ENCODE measurements at regions not wholly inside any gene's neighbourhood (a gene's known extent, or its start where the extent isn't known, plus 50 kb on each side); places are given as distances from the start of the nearest gene placed in this dataset.

GRCh38 chr12:30090258-30090657 lies 306.5 kb upstream of the TMTC1 start:
- H3K27ac Mint-ChIP-seq, result no peak overlapping the region
- no peak overlapping the region for H3K4me3 Mint-ChIP-seq
- H3K27me3 Mint-ChIP-seq, result no peaks in the 10 kb centered on the region
- no peaks in the 10 kb centered on the region for H3K4me1 Mint-ChIP-seq
- no peak for DNase-seq
- no peaks in the 10 kb centered on the region for H3K36me3 Mint-ChIP-seq
- CTCF ChIA-PET, result no interaction called here
- H3K9me3 Mint-ChIP-seq, result peaks cover 10% of the 10 kb centered on the region

GRCh38 chr12:30088259-30088995 lies 304.7 kb upstream of the TMTC1 start:
- Mint-ChIP-seq H3K4me3 (no peak overlapping the region), H3K4me1 (no peaks in the 10 kb centered on the region), H3K36me3 (no peaks in the 10 kb centered on the region), H3K9me3 (peaks cover 2% of the 10 kb centered on the region), H3K27me3 (no peaks in the 10 kb centered on the region), H3K27ac (no peak overlapping the region)
- no peak for DNase-seq
- CTCF ChIA-PET, result no interaction called here

- H3K27ac Mint-ChIP-seq, result no peak overlapping the region
- no peaks in the 10 kb centered on the region for H3K4me1 Mint-ChIP-seq
- no peak overlapping the region for H3K4me3 Mint-ChIP-seq
- no peaks in the 10 kb centered on the region for H3K36me3 Mint-ChIP-seq
- H3K27me3 Mint-ChIP-seq, result no peaks in the 10 kb centered on the region
- CTCF ChIA-PET, result no interaction called here
- H3K9me3 Mint-ChIP-seq, result peaks cover 2% of the 10 kb centered on the region
- DNase-seq, result no peak
Observed at GRCh38 chr12:30082381-30082780, 298.6 kb upstream of the TMTC1 start.

GRCh38 chr12:30074916-30075315 lies 291.2 kb upstream of the TMTC1 start:
- H3K4me1 Mint-ChIP-seq, result no peaks in the 10 kb centered on the region
- no peaks in the 10 kb centered on the region for H3K36me3 Mint-ChIP-seq
- H3K27ac Mint-ChIP-seq, result no peak overlapping the region
- no peak for DNase-seq
- CTCF ChIA-PET, result no interaction called here
- H3K4me3 Mint-ChIP-seq, result no peak overlapping the region
- H3K9me3 Mint-ChIP-seq, result peaks cover 4% of the 10 kb centered on the region
- no peaks in the 10 kb centered on the region for H3K27me3 Mint-ChIP-seq

- Mint-ChIP-seq H3K9me3 (peaks cover 2% of the 10 kb centered on the region), H3K4me1 (no peaks in the 10 kb centered on the region), H3K4me3 (no peak overlapping the region), H3K36me3 (no peaks in the 10 kb centered on the region), H3K27me3 (no peaks in the 10 kb centered on the region), H3K27ac (no peak overlapping the region)
- CTCF ChIA-PET, result no interaction called here
- no peak for DNase-seq
Observed at GRCh38 chr12:30072824-30073223, 289.1 kb upstream of the TMTC1 start.

- H3K4me1 Mint-ChIP-seq, result no peaks in the 10 kb centered on the region
- no peaks in the 10 kb centered on the region for H3K27me3 Mint-ChIP-seq
- no peak overlapping the region for H3K4me3 Mint-ChIP-seq
- no peak overlapping the region for H3K27ac Mint-ChIP-seq
- CTCF ChIA-PET, result no interaction called here
- no peak for DNase-seq
- H3K9me3 Mint-ChIP-seq, result peaks cover 2% of the 10 kb centered on the region
- H3K36me3 Mint-ChIP-seq, result no peaks in the 10 kb centered on the region
Observed at GRCh38 chr12:30067146-30067545, 283.4 kb upstream of the TMTC1 start.

- CTCF ChIA-PET, result no interaction called here
- Mint-ChIP-seq H3K36me3 (no peaks in the 10 kb centered on the region), H3K4me1 (no peaks in the 10 kb centered on the region), H3K9me3 (no peaks in the 10 kb centered on the region), H3K27ac (no peak overlapping the region), H3K4me3 (no peak overlapping the region), H3K27me3 (no peaks in the 10 kb centered on the region)
- DNase-seq, result no peak
Observed at GRCh38 chr12:30064906-30065305, 281.2 kb upstream of the TMTC1 start.

- H3K4me3 Mint-ChIP-seq, result no peak overlapping the region
- no peaks in the 10 kb centered on the region for H3K9me3 Mint-ChIP-seq
- DNase-seq, result no peak
- CTCF ChIA-PET, result no interaction called here
- H3K27me3 Mint-ChIP-seq, result no peaks in the 10 kb centered on the region
- H3K27ac Mint-ChIP-seq, result no peak overlapping the region
- no peaks in the 10 kb centered on the region for H3K36me3 Mint-ChIP-seq
- no peaks in the 10 kb centered on the region for H3K4me1 Mint-ChIP-seq
Observed at GRCh38 chr12:30063435-30063945, 279.7 kb upstream of the TMTC1 start.

- no peaks in the 10 kb centered on the region for H3K36me3 Mint-ChIP-seq
- no peak overlapping the region for H3K4me3 Mint-ChIP-seq
- no peak for DNase-seq
- no peaks in the 10 kb centered on the region for H3K9me3 Mint-ChIP-seq
- no peak overlapping the region for H3K27ac Mint-ChIP-seq
- CTCF ChIA-PET, result no interaction called here
- no peaks in the 10 kb centered on the region for H3K4me1 Mint-ChIP-seq
- H3K27me3 Mint-ChIP-seq, result no peaks in the 10 kb centered on the region
Observed at GRCh38 chr12:30048371-30048770, 264.6 kb upstream of the TMTC1 start.

- no peaks in the 10 kb centered on the region for H3K4me1 Mint-ChIP-seq
- H3K27ac Mint-ChIP-seq, result no peak overlapping the region
- no peaks in the 10 kb centered on the region for H3K27me3 Mint-ChIP-seq
- CTCF ChIA-PET, result no interaction called here
- H3K4me3 Mint-ChIP-seq, result no peak overlapping the region
- no peaks in the 10 kb centered on the region for H3K9me3 Mint-ChIP-seq
- no peaks in the 10 kb centered on the region for H3K36me3 Mint-ChIP-seq
- no peak for DNase-seq
Observed at GRCh38 chr12:30047516-30048254, 263.9 kb upstream of the TMTC1 start.

GRCh38 chr12:30046376-30046775 lies 262.6 kb upstream of the TMTC1 start:
- DNase-seq, result no peak
- Mint-ChIP-seq H3K27me3 (no peaks in the 10 kb centered on the region), H3K4me3 (no peak overlapping the region), H3K9me3 (peaks cover 3% of the 10 kb centered on the region), H3K36me3 (no peaks in the 10 kb centered on the region), H3K27ac (no peak overlapping the region), H3K4me1 (no peaks in the 10 kb centered on the region)
- CTCF ChIA-PET, result interaction anchor here (0.6 kb wide), 1 partner anchor 743 kb away, joined by 3 read pairs; no protein-coding TSS in a partner anchor

- H3K27ac Mint-ChIP-seq, result no peak overlapping the region
- no peaks in the 10 kb centered on the region for H3K27me3 Mint-ChIP-seq
- H3K4me3 Mint-ChIP-seq, result no peak overlapping the region
- no peaks in the 10 kb centered on the region for H3K36me3 Mint-ChIP-seq
- CTCF ChIA-PET, result no interaction called here
- DNase-seq, result no peak
- peaks cover 3% of the 10 kb centered on the region for H3K9me3 Mint-ChIP-seq
- H3K4me1 Mint-ChIP-seq, result no peaks in the 10 kb centered on the region
Observed at GRCh38 chr12:30045171-30045570, 261.4 kb upstream of the TMTC1 start.

- H3K27me3 Mint-ChIP-seq, result no peaks in the 10 kb centered on the region
- no peaks in the 10 kb centered on the region for H3K4me1 Mint-ChIP-seq
- CTCF ChIA-PET, result no interaction called here
- no peaks in the 10 kb centered on the region for H3K36me3 Mint-ChIP-seq
- H3K9me3 Mint-ChIP-seq, result peaks cover 5% of the 10 kb centered on the region
- H3K4me3 Mint-ChIP-seq, result no peak overlapping the region
- DNase-seq, result no peak
- no peak overlapping the region for H3K27ac Mint-ChIP-seq
Observed at GRCh38 chr12:30044206-30044605, 260.5 kb upstream of the TMTC1 start.

GRCh38 chr12:30043151-30043847 lies 259.6 kb upstream of the TMTC1 start:
- no peaks in the 10 kb centered on the region for H3K27me3 Mint-ChIP-seq
- DNase-seq, result no peak
- no peaks in the 10 kb centered on the region for H3K4me1 Mint-ChIP-seq
- no peak overlapping the region for H3K4me3 Mint-ChIP-seq
- H3K36me3 Mint-ChIP-seq, result no peaks in the 10 kb centered on the region
- H3K27ac Mint-ChIP-seq, result no peak overlapping the region
- CTCF ChIA-PET, result no interaction called here
- peaks cover 5% of the 10 kb centered on the region for H3K9me3 Mint-ChIP-seq

- H3K36me3 Mint-ChIP-seq, result no peaks in the 10 kb centered on the region
- DNase-seq, result no peak
- CTCF ChIA-PET, result no interaction called here
- H3K4me1 Mint-ChIP-seq, result no peaks in the 10 kb centered on the region
- H3K27me3 Mint-ChIP-seq, result no peaks in the 10 kb centered on the region
- no peak overlapping the region for H3K4me3 Mint-ChIP-seq
- no peak overlapping the region for H3K27ac Mint-ChIP-seq
- peaks cover 5% of the 10 kb centered on the region for H3K9me3 Mint-ChIP-seq
Observed at GRCh38 chr12:30041096-30041495, 257.4 kb upstream of the TMTC1 start.

Measured in activated naive CD4-positive, alpha-beta T cell treated with anti-CD3 and anti-CD28 coated beads, Interleukin-2, amount 10 ng/mL, durations not matched to agents 7 days and 5 days (primary cell).